Panc1 (cell line): ENCODE measurements at regions not wholly inside any gene's neighbourhood (a gene's known extent, or its start where the extent isn't known, plus 50 kb on each side); places are given as distances from the start of the nearest gene placed in this dataset.

Experiments used
- POLR2AphosphoS5 ChIP-seq: IDR thresholded peaks from 2 replicates; pipeline ENCODE4 v1.6.1; 2012; ENCODE audit warnings: mild to moderate bottlenecking, low read depth, low read length, moderate library complexity
- SIN3A ChIP-seq: IDR thresholded peaks from 2 replicates; pipeline ENCODE4 v1.6.1; 2012; ENCODE audit warnings: low read depth, mild to moderate bottlenecking, low read length, moderate library complexity, borderline replicate concordance; ENCODE audit not compliant: insufficient read depth
- TF ChIP-seq, protein P1 (sequence below): fragments of 450-650 bp; IDR thresholded peaks from 2 replicates; pipeline ENCODE4 v1.5.1; 2017; ENCODE audit warnings: mild to moderate bottlenecking
- TF ChIP-seq, protein P2 (sequence below), 2 experiments: IDR thresholded peaks; 2 replicates each; pipeline ENCODE4 v1.6.1; 2011 to 2012; ENCODE audit warnings: low read depth in 2 of 2, control low read depth in 1 of 2, low read length in 1 of 2, mild to moderate bottlenecking in 1 of 2, moderate library complexity in 1 of 2; ENCODE audit not compliant: insufficient read depth in 1 of 2

DNA sequence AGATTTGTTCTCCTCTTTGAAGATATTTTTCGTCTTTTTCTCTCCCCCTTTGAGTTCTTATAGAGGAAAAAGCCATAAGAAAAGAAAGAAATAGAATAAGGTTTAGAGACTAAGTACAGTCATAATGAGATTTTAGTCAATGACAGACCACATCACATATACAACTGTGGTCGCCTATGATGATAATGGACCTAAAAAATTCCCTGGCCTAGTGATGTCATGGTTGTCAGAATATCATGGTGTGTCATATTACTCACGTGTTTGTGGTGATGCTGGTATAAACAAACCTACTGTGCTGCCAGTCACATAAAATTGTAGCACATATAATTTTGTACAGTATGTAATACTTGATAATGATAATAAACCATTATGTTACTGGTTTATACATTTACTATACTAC lies 1096.1 kb downstream of the OLFM4 start:
- TF ChIP-seq, protein P1, sequence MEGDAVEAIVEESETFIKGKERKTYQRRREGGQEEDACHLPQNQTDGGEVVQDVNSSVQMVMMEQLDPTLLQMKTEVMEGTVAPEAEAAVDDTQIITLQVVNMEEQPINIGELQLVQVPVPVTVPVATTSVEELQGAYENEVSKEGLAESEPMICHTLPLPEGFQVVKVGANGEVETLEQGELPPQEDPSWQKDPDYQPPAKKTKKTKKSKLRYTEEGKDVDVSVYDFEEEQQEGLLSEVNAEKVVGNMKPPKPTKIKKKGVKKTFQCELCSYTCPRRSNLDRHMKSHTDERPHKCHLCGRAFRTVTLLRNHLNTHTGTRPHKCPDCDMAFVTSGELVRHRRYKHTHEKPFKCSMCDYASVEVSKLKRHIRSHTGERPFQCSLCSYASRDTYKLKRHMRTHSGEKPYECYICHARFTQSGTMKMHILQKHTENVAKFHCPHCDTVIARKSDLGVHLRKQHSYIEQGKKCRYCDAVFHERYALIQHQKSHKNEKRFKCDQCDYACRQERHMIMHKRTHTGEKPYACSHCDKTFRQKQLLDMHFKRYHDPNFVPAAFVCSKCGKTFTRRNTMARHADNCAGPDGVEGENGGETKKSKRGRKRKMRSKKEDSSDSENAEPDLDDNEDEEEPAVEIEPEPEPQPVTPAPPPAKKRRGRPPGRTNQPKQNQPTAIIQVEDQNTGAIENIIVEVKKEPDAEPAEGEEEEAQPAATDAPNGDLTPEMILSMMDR: no peak
- TF ChIP-seq, protein P2, sequence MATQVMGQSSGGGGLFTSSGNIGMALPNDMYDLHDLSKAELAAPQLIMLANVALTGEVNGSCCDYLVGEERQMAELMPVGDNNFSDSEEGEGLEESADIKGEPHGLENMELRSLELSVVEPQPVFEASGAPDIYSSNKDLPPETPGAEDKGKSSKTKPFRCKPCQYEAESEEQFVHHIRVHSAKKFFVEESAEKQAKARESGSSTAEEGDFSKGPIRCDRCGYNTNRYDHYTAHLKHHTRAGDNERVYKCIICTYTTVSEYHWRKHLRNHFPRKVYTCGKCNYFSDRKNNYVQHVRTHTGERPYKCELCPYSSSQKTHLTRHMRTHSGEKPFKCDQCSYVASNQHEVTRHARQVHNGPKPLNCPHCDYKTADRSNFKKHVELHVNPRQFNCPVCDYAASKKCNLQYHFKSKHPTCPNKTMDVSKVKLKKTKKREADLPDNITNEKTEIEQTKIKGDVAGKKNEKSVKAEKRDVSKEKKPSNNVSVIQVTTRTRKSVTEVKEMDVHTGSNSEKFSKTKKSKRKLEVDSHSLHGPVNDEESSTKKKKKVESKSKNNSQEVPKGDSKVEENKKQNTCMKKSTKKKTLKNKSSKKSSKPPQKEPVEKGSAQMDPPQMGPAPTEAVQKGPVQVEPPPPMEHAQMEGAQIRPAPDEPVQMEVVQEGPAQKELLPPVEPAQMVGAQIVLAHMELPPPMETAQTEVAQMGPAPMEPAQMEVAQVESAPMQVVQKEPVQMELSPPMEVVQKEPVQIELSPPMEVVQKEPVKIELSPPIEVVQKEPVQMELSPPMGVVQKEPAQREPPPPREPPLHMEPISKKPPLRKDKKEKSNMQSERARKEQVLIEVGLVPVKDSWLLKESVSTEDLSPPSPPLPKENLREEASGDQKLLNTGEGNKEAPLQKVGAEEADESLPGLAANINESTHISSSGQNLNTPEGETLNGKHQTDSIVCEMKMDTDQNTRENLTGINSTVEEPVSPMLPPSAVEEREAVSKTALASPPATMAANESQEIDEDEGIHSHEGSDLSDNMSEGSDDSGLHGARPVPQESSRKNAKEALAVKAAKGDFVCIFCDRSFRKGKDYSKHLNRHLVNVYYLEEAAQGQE (IDR thresholded peaks at IDR 0.05; ENCODE audit: insufficient read depth in 1 of 2, low read depth in 2 of 2, low read length in 1 of 2): no peak
- TF ChIP-seq POLR2AphosphoS5: no peak
- no peak for TF ChIP-seq SIN3A
